ENCODE measurements at regions not wholly inside any gene's neighbourhood (a gene's known extent, or its start where the extent isn't known, plus 50 kb on each side); places are given as distances from the start of the nearest gene placed in this dataset.
"Not testable (repeated sequence)": the region's sequence is repeated elsewhere in the genome, so short reads cannot be mapped to it uniquely, and the experiment has no call there.

DNA sequence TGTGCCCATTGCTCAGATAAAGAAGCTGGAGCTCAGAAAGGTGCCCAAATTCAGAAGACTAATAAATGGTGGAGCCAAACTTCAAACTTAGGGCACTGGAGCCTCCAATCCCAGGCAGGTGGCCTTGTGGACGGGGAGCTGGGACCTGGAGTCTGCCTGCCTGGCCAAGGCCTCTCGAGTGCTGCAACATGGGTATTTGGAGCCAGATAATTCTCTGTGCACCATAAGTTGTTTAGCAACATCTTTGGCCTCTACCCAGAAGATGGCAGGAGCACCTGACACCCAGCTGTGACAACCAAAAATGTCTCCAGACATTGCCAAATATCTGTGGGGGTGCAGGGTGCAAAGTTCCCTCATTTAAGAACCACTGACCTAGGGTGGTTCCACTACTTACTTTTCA, 915.0 kb downstream of the RPIA start:
- H3K27me3 ChIP-seq (ENCODE audit: control insufficient read depth in 3 of 3, insufficient read depth in 3 of 3, low read depth in 1 of 3, low read length in 3 of 3); H3K14ac ChIP-seq (ENCODE audit: low read length); H3K27ac ChIP-seq (replicated peaks; ENCODE audit: low read length); H2BK120ac ChIP-seq (ENCODE audit: low read depth, low read length); H3K79me1 ChIP-seq (ENCODE audit: low read depth, low read length); H3K4me2 ChIP-seq (ENCODE audit: insufficient read depth, low read length, poor library complexity, severe bottlenecking); H3K9ac ChIP-seq (ENCODE audit: low read depth, low read length, poor library complexity); H3K23ac ChIP-seq (ENCODE audit: low read depth, low read length, poor library complexity); H4K8ac ChIP-seq (ENCODE audit: low read depth, low read length); H2BK5ac ChIP-seq (ENCODE audit: low read length); H3K9me3 ChIP-seq (replicated peaks in 1 of 2; ENCODE audit: control insufficient read depth in 2 of 2, insufficient read depth in 1 of 2, low read depth in 1 of 2, low read length in 2 of 2); DNase-seq (ENCODE audit: low spot score); H2AFZ ChIP-seq (ENCODE audit: low read length); H2AK5ac ChIP-seq (ENCODE audit: low read depth, low read length); H2BK15ac ChIP-seq (ENCODE audit: low read length); H3K36me3 ChIP-seq (replicated peaks in 1 of 2; ENCODE audit: control insufficient read depth in 2 of 2, insufficient read depth in 2 of 2, low read length in 2 of 2); H2BK12ac ChIP-seq (ENCODE audit: low read length); H3K18ac ChIP-seq (ENCODE audit: low read length); H3K4ac ChIP-seq (ENCODE audit: low read length); H3K4me3 ChIP-seq (ENCODE audit: low read length in 2 of 2); H4K91ac ChIP-seq (ENCODE audit: low read depth, low read length, poor library complexity); H3K4me1 ChIP-seq (ENCODE audit: control insufficient read depth in 2 of 2, insufficient read depth in 1 of 2, low read depth in 1 of 2, low read length in 2 of 2): not testable (repeated sequence)
- WGBS, 2 donors (ENCODE audit: extremely low coverage in 2 of 2, insufficient read length in 2 of 2, insufficient replicate concordance in 1 of 2): no CpG with 5 or more reads among the region's 2 CpGs

DNA sequence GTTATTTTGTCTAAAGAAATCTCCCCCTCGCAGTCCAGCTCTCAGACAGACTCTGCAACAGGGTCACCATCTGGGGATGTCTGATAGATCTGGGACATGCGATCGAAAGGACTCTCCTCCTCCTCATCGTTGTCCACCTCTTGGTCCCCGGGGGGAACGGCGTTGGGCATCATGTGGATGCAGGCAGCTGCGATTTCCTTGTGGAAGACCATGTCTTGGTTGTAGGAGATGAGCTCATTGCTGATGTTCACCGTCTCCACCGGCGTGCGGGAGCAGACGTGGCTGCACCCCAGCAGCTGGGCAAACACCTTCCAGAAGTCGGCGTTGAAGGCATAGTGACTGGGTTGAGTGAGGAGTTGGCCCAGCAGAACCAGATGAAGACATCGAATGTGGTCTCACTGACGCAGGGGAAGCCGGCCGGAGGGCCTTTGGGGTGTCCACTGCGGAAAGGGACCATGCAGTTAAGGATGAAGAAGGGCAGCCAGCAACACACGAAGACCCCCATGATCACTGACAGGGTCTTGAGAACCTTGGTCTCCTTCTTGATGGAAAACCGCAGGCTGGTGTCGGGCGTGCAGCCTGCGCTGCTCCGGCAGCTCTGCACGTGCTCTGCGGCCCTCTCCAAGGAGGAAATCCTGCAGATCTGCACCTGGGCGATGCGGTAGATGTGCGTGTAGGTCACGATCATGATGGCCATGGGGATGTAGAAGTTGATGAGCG, 918.9 kb downstream of the RPIA start:
- 100% methylated on average over 1 of the region's 33 CpGs; no CpG with 5 or more reads in 1 of the 2 donors for WGBS, 2 donors (ENCODE audit: extremely low coverage in 2 of 2, insufficient read length in 2 of 2, insufficient replicate concordance in 1 of 2)

DNA sequence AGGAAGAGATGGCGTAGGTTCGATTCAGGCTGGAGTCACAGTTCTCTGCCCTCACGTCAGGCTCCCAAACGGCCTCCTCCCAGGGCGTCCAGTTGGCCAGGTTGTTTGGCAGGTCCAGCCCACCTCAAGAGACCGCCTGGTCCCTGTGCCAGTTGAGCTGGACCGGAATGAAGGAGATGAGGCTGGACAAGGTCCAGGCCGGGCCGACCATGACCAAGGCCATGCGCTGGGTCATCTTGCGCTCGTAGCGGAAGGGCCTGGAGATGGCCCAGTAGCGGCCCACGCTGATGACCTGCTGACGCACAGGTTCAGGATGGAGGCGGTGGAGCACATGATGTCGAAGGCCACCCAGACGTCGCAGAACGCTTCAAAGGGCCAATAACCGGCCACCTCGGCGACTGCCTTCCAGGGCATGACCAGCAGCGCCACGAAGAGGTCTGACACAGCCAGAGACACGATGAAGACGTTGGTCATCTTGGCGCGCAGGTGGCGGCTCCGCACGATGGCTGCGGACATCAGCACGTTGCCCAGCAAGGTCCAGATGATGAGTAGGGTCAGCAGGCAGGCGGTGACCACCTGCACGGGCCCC, 919.5 kb downstream of the RPIA start:
- H3K9ac ChIP-seq (ENCODE audit: low read depth, low read length, poor library complexity); H4K91ac ChIP-seq (ENCODE audit: low read depth, low read length, poor library complexity); H2BK15ac ChIP-seq (ENCODE audit: low read length); H3K4ac ChIP-seq (ENCODE audit: low read length); DNase-seq (ENCODE audit: low spot score); H3K23ac ChIP-seq (ENCODE audit: low read depth, low read length, poor library complexity); H4K8ac ChIP-seq (ENCODE audit: low read depth, low read length); H3K27me3 ChIP-seq (ENCODE audit: control insufficient read depth in 3 of 3, insufficient read depth in 3 of 3, low read depth in 1 of 3, low read length in 3 of 3); H3K27ac ChIP-seq (replicated peaks; ENCODE audit: low read length); H3K4me2 ChIP-seq (ENCODE audit: insufficient read depth, low read length, poor library complexity, severe bottlenecking); H2AK5ac ChIP-seq (ENCODE audit: low read depth, low read length); H3K79me1 ChIP-seq (ENCODE audit: low read depth, low read length); H2BK5ac ChIP-seq (ENCODE audit: low read length); H3K14ac ChIP-seq (ENCODE audit: low read length); H3K9me3 ChIP-seq (replicated peaks in 1 of 2; ENCODE audit: control insufficient read depth in 2 of 2, insufficient read depth in 1 of 2, low read depth in 1 of 2, low read length in 2 of 2); H2BK120ac ChIP-seq (ENCODE audit: low read depth, low read length); H3K4me1 ChIP-seq (ENCODE audit: control insufficient read depth in 2 of 2, insufficient read depth in 1 of 2, low read depth in 1 of 2, low read length in 2 of 2); H2BK12ac ChIP-seq (ENCODE audit: low read length); H2AFZ ChIP-seq (ENCODE audit: low read length); H3K36me3 ChIP-seq (replicated peaks in 1 of 2; ENCODE audit: control insufficient read depth in 2 of 2, insufficient read depth in 2 of 2, low read length in 2 of 2): not testable (repeated sequence)
- 100% methylated on average over 1 of the region's 37 CpGs; no CpG with 5 or more reads in 1 of the 2 donors for WGBS, 2 donors (ENCODE audit: extremely low coverage in 2 of 2, insufficient read length in 2 of 2, insufficient replicate concordance in 1 of 2)
- Histone ChIP-seq H3K4me3 (ENCODE audit: low read length in 2 of 2) (peak overlapping the region in 1 of 2 donors; percentile 65), H3K18ac (ENCODE audit: low read length) (peak overlapping the region; percentile 64)

More for the DNA sequence above, 918.9 kb downstream of the RPIA start:
- H3K4me3 ChIP-seq (ENCODE audit: low read length in 2 of 2); H4K91ac ChIP-seq (ENCODE audit: low read depth, low read length, poor library complexity); H3K9ac ChIP-seq (ENCODE audit: low read depth, low read length, poor library complexity); H2BK12ac ChIP-seq (ENCODE audit: low read length); H2BK15ac ChIP-seq (ENCODE audit: low read length); H4K8ac ChIP-seq (ENCODE audit: low read depth, low read length); H3K18ac ChIP-seq (ENCODE audit: low read length); DNase-seq (ENCODE audit: low spot score); H3K14ac ChIP-seq (ENCODE audit: low read length); H3K79me1 ChIP-seq (ENCODE audit: low read depth, low read length); H3K4me2 ChIP-seq (ENCODE audit: insufficient read depth, low read length, poor library complexity, severe bottlenecking); H3K4ac ChIP-seq (ENCODE audit: low read length); H3K9me3 ChIP-seq (replicated peaks in 1 of 2; ENCODE audit: control insufficient read depth in 2 of 2, insufficient read depth in 1 of 2, low read depth in 1 of 2, low read length in 2 of 2); H3K27ac ChIP-seq (replicated peaks; ENCODE audit: low read length); H2BK5ac ChIP-seq (ENCODE audit: low read length); H3K23ac ChIP-seq (ENCODE audit: low read depth, low read length, poor library complexity); H2AFZ ChIP-seq (ENCODE audit: low read length); H2BK120ac ChIP-seq (ENCODE audit: low read depth, low read length); H3K27me3 ChIP-seq (ENCODE audit: control insufficient read depth in 3 of 3, insufficient read depth in 3 of 3, low read depth in 1 of 3, low read length in 3 of 3); H3K36me3 ChIP-seq (replicated peaks in 1 of 2; ENCODE audit: control insufficient read depth in 2 of 2, insufficient read depth in 2 of 2, low read length in 2 of 2); H3K4me1 ChIP-seq (ENCODE audit: control insufficient read depth in 2 of 2, insufficient read depth in 1 of 2, low read depth in 1 of 2, low read length in 2 of 2); H2AK5ac ChIP-seq (ENCODE audit: low read depth, low read length): not testable (repeated sequence)

DNA sequence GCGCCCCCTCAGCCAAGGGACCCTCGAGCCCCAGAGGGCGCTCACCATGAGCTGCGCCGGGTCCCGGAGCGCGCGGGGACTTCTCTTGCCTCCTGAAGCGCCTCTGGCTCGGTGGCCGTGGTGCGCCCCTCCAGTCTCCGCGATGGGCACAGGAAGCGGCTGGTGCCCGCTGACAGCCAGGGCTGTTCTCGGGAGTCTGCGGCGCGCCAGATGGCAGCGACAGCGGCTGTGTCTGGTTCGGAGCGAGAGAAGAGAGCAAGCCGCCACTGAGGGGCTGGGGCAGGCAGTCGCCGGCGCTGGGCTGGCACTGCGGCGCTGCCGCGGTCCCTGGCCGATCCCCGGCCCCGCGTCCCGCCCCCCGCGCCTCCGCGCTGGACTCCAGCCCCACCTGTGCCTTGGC, 920.2 kb downstream of the RPIA start:
- DNase-seq (ENCODE audit: low spot score); H2BK12ac ChIP-seq (ENCODE audit: low read length); H3K18ac ChIP-seq (ENCODE audit: low read length); H2BK120ac ChIP-seq (ENCODE audit: low read depth, low read length); H3K9ac ChIP-seq (ENCODE audit: low read depth, low read length, poor library complexity); H3K27ac ChIP-seq (replicated peaks; ENCODE audit: low read length); H3K4me1 ChIP-seq (ENCODE audit: control insufficient read depth in 2 of 2, insufficient read depth in 1 of 2, low read depth in 1 of 2, low read length in 2 of 2); H2AK5ac ChIP-seq (ENCODE audit: low read depth, low read length); H3K36me3 ChIP-seq (replicated peaks in 1 of 2; ENCODE audit: control insufficient read depth in 2 of 2, insufficient read depth in 2 of 2, low read length in 2 of 2); H3K79me1 ChIP-seq (ENCODE audit: low read depth, low read length); H3K23ac ChIP-seq (ENCODE audit: low read depth, low read length, poor library complexity); H4K8ac ChIP-seq (ENCODE audit: low read depth, low read length); H3K27me3 ChIP-seq (ENCODE audit: control insufficient read depth in 3 of 3, insufficient read depth in 3 of 3, low read depth in 1 of 3, low read length in 3 of 3); H3K9me3 ChIP-seq (replicated peaks in 1 of 2; ENCODE audit: control insufficient read depth in 2 of 2, insufficient read depth in 1 of 2, low read depth in 1 of 2, low read length in 2 of 2); H3K14ac ChIP-seq (ENCODE audit: low read length); H4K91ac ChIP-seq (ENCODE audit: low read depth, low read length, poor library complexity); H3K4me3 ChIP-seq (ENCODE audit: low read length in 2 of 2); H2BK5ac ChIP-seq (ENCODE audit: low read length); H3K4ac ChIP-seq (ENCODE audit: low read length); H2BK15ac ChIP-seq (ENCODE audit: low read length); H2AFZ ChIP-seq (ENCODE audit: low read length): not testable (repeated sequence)
- peak overlapping the region; percentile 33 for H3K4me2 ChIP-seq (ENCODE audit: insufficient read depth, low read length, poor library complexity, severe bottlenecking)
- no CpG with 5 or more reads among the region's 42 CpGs for WGBS, 2 donors (ENCODE audit: extremely low coverage in 2 of 2, insufficient read length in 2 of 2, insufficient replicate concordance in 1 of 2)

All from neuronal stem cell (in vitro differentiated cells).